HEK293T (cell line): ENCODE measurements at regions not wholly inside any gene's neighbourhood (a gene's known extent, or its start where the extent isn't known, plus 50 kb on each side); places are given as distances from the start of the nearest gene placed in this dataset.

Source experiments
- BHLHE40 ChIP-seq: fragments of 450-650 bp; IDR thresholded peaks from 2 replicates; pipeline ENCODE4 v1.6.1; 2016; ENCODE audit warnings: mild to moderate bottlenecking, moderate library complexity, borderline replicate concordance
- ELF4 ChIP-seq: fragments of 450-650 bp; IDR thresholded peaks from 2 replicates; pipeline ENCODE4 v1.6.1; 2017; ENCODE audit warnings: antibody characterized with exemption
- FOXA1 ChIP-seq: fragments of 450-650 bp; IDR thresholded peaks from 2 replicates; pipeline ENCODE4 v1.6.1; 2016; ENCODE audit warnings: mild to moderate bottlenecking
- FOXK2 ChIP-seq: fragments of 450-650 bp; IDR thresholded peaks from 2 replicates; pipeline ENCODE4 v1.6.1; 2016; ENCODE audit warnings: mild to moderate bottlenecking
- FOXM1 ChIP-seq: fragments of 450-650 bp; IDR thresholded peaks from 2 replicates; pipeline ENCODE4 v1.6.1; 2017; ENCODE audit warnings: mild to moderate bottlenecking, borderline replicate concordance
- L3MBTL2 ChIP-seq: fragments of 450-650 bp; conservative IDR thresholded peaks from 2 replicates; pipeline ENCODE4 v1.6.1; 2016; ENCODE audit warnings: mild to moderate bottlenecking
- LEF1 ChIP-seq: fragments of 450-650 bp; IDR thresholded peaks from 2 replicates; pipeline ENCODE4 v1.6.1; 2017; ENCODE audit warnings: mild to moderate bottlenecking, borderline replicate concordance
- PKNOX1 ChIP-seq: fragments of 450-650 bp; IDR thresholded peaks from 2 replicates; pipeline ENCODE4 v1.6.1; 2016
- SP1 ChIP-seq: fragments of 450-650 bp; IDR thresholded peaks from 2 replicates; pipeline ENCODE4 v1.6.1; 2017
- SUZ12 ChIP-seq: fragments of 450-650 bp; IDR thresholded peaks from 2 replicates; pipeline ENCODE4 v1.6.1; 2016; ENCODE audit warnings: mild to moderate bottlenecking

DNA sequence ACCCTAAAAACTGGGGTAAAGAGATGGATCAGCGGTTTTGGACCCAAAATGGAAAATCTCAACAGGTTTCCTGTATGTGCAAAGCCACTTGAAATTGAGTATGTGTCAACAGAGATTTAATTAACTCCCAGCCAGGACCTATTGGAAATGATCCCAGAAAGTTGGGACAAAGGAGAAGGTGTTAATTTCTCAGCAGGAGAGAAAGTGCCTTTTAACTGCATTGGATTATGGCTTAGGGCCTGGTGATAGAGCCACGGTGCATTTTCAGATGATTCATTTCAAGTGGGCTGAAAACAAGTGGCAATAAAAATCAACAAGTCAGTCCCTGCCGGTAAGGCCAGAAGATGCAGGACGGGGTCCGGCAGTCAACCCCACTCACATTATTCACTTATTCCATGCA, 80.2 kb upstream of the BCL11A start:
- TF ChIP-seq FOXM1 (no peak), L3MBTL2 (no peak), FOXA1 (no peak), PKNOX1 (no peak), FOXK2 (no peak), SP1 (no peak), BHLHE40 (no peak), SUZ12 (no peak), ELF4 (no peak), LEF1 (no peak)
